LNCAP (cell line): ENCODE measurements at regions not wholly inside any gene's neighbourhood (a gene's known extent, or its start where the extent isn't known, plus 50 kb on each side); places are given as distances from the start of the nearest gene placed in this dataset.

Experiments
- TF ChIP-seq, protein P1 (sequence below): fragments of 450-650 bp; IDR thresholded peaks from 2 replicates; pipeline ENCODE4 v1.5.1; 2017; ENCODE audit warnings: mild to moderate bottlenecking

DNA sequence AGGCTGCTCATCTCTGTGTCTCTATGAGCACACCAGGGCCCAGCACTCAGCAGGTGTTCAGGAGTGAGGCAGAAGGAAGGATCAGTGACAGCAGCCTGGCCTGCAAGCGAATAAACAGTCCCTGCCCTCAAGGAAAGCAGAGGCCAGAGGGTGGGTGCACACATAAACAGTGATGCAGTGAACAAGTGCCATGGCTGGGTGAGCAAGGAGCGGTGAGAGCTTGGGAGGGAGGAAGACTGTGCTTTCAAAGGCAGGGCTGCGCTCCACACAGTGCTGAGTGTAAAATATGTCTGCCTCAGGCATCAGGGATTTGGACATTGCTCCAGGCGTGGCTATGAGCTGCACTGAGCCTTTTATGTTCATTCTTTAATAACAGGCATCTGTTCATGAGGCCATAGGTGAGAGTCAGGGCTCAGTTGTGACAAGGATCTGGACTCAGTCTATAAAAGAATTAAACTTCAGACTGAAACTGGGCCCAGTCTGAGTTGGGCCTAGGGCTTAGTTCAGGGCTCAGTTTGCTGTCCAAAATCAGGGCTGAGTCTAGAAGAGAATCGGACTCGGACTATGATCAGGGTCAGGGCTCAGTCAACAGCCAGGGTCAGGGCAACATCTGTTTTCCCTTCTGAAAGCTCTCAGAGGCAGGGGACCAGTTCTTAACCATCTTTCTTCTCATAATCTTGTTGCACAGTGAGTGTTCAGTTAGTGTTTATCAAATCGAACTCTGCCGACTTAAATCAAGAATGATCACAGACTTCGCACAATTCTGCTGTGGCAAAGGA lies 213.7 kb downstream of the FOXD2 start:
- TF ChIP-seq, protein P1, sequence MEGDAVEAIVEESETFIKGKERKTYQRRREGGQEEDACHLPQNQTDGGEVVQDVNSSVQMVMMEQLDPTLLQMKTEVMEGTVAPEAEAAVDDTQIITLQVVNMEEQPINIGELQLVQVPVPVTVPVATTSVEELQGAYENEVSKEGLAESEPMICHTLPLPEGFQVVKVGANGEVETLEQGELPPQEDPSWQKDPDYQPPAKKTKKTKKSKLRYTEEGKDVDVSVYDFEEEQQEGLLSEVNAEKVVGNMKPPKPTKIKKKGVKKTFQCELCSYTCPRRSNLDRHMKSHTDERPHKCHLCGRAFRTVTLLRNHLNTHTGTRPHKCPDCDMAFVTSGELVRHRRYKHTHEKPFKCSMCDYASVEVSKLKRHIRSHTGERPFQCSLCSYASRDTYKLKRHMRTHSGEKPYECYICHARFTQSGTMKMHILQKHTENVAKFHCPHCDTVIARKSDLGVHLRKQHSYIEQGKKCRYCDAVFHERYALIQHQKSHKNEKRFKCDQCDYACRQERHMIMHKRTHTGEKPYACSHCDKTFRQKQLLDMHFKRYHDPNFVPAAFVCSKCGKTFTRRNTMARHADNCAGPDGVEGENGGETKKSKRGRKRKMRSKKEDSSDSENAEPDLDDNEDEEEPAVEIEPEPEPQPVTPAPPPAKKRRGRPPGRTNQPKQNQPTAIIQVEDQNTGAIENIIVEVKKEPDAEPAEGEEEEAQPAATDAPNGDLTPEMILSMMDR, result no peak

DNA sequence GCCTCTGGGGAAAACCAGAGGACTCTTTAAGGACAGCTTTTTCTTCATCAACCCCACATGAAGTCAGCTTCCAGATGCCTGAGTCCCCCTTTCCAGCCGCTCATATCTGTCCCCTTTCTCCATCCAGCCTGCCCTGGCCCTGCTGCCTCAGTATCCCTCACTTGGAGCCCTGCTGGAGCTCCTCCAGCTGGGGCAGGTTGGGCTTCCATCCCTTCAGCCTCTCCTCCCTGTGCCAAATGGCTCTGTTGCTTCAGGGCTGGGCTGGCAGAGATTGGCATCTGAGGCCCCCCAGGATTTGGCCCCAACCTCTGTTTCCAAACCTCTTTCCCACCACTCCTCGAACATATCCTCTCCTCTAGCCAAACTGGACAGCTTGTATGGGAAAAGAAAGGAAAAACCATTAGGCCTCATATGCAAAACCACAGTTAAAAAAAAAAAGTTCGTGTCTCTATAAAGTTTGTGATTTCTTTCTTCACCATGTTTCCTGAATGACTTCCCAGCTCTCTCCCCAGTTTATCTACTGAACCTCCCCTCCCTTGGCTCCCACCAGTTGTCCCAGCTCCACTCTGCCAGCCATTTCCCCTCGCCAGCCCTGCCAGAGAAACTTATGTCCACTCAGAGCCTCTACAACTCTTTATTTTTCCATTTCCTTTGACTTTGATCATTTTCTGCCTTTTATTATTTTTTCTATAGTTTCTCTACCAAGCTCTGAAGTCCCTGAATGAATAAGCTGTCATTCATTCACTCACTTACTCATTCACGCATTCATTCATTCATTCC lies 217.9 kb downstream of the FOXD2 start:
- TF ChIP-seq, protein P1, result no peak

DNA sequence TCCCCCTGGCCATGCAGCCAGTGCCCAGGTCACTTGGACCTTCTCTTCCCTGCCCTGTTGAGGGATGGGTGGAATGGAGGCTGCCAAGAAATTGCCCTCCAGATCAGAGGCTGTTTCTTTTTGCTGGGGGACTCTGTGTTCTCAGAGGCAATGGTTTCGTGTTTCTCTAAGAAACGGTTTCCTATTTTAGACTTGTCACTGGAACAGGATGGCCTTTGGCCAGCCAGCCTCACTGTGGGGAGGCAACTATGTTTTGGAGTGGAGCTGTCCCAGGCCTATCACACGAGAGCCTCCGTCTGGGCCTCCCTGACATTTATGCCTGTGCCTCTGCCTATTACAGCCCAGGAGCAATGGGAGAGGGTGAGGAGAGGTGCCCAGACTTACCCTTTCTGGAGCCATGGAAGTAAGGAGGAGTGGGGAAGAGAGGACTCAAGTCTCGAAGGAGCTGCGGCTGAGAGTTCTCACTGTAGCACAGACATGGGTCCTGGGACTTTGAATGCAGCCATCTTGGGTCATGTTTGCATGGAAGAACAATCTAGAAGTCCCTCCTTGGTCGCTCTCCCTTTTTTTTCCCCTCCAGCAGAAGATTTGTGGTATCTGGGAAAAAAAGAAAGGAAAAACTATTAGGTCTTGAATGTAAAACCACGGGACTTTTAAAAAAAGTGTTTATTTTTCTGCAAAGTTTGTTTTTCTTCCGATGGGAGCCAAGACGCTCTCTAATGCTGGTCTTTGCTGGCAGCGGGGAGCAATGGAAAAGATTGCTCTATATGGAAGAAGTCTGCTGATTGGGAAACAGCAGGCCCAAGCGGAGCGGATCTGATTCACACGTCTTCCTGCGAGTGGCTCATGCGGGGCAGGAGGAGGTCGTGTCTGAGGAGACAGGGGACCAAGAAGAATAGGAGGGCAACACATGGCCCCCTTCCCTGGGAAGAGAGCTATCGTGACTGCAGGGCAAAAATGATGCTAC lies 219.2 kb downstream of the FOXD2 start:
- TF ChIP-seq, protein P1, result no peak

DNA sequence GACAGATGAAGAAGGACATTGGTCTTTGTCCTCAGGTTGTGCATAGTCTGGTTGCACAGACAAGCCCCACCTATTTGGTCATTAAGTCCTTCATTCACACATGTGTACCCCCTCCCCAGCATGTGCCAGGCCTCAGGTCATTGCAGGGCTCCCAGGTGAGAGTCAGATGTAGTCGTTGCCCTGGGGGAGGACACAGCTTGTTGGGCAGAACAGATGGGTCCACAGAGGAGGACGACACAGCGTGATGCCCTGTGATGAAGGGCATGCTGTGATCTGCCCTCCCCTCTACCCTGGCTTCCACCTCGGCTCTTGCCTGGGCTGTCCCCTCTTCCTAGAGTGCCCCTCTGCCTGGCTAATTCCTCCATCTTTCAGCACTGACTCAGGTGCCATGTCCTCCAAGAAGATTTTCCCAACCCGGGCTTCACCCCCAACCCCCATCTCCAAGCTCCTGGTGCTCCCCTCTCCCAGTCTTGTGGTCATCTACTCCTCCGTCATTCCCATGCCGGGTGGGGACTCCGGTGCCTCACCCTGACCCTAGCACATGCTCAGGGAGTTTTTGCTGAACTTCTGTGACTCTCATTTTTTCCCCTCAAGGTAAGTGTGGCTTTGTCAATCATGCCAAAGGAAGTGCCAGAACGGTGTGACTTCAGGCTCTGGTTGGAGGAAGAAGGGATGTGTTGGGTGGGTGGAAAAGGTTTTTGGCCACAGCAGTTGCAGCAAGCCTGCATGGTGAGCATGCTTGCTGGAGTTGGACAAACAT lies 220.5 kb downstream of the FOXD2 start:
- TF ChIP-seq, protein P1, result no peak

DNA sequence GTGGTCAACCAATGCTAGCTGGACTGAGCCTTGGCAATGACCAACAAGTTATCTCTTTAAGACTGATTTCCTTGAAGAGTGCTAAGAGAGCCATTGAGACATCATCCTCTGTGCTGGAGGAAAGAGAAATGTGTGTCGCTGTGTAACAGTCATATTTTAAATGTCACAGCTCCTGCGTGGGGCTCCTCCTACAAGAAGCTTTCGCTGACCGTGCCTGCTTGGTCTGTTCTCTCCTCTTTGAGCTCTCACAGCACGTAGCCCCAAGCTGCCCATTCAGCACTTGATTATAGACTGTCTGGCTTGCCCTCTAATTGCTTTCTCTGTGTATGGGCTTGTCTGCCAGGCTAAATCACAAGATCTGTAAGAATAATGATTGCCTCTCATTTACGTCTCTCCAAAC lies 221.3 kb downstream of the FOXD2 start:
- TF ChIP-seq, protein P1, result no peak

DNA sequence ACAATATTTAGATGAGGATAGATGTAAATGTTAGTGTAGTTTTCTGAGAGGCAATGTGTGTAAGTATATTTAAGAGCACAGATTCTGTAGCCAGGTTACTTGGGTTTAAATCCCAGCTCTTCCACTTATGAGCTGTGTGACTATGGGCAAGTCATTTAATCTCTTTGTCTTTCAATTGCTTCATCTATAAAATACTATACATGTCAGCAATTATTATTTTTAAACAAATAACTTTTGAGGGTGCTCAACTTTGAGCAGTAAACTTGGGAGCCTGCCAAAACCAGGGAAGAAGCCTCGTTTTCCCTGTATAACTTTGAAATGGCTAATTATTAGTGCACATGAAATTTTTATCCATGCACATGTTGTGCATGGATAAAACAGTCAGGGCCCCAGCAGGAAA lies 222.8 kb downstream of the FOXD2 start:
- TF ChIP-seq, protein P1, result no peak
